ENCODE measurements at regions not wholly inside any gene's neighbourhood (a gene's known extent, or its start where the extent isn't known, plus 50 kb on each side); places are given as distances from the start of the nearest gene placed in this dataset.

DNA sequence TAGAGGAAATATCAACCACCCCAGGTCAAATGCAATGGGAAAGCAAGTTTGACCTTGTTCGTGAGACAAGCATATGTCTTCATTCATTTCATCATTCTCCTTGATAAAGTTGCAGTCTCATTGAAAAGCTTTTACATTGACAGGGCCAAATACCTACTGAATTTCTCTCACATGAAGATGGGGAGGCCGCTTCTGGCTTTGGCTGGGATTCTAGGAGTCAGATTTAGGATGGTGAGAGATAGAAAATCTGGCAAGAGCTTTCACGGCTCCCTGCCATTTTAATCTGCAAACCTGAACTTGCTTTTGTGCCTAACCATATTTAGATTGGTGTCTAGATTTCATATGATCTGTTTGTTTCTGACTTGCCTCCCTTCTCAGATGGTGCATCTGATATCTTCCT lies 88.0 kb downstream of the TMEM100 start:
- no peak for DNase-seq (ENCODE audit: low read depth in 2 of 2)

DNA sequence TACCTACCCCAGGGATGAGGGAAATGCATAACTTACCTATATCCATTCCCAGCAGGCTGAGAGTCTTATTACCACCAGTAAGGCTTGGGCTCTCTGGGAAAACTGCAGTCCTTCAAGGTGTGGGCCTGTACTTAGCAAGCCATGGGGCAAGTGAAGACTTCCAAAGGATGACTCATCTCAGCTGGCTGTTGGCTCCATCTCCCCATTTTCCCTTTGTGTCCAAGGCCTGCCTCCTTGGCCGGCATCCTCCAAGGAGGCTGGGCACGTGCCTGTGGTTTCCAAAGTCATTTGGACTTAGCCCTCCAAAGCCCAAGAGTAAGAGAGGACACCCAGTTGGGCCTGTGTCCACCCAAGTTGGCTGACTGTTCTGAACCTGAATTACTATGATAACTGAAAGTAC lies 89.8 kb downstream of the TMEM100 start:
- no peak for DNase-seq (ENCODE audit: low read depth in 2 of 2)

GRCh38 chr17:55632236-55632635 lies 90.4 kb downstream of the TMEM100 start:
- no peak for DNase-seq (ENCODE audit: low read depth in 2 of 2)

DNA sequence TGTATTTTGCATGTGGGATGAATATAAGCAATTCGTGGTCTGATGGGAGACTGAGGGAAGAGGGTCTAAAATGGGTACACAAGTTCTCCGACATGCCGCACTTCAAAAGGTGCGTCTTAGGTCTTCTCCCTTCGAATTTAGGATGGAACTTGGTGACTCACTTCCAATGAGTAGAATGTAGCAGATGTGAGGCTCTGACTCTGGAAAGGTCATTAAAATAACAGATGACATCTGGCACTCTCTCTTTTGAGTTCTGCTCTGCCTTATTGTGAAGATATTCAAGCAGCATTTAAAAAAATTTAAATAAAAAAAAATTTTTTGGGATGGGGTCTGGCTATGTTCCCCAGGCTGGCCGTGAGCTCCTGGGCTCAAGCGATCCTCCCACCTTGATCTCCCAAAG lies 92.7 kb downstream of the TMEM100 start:
- DNase-seq (ENCODE audit: low read depth in 2 of 2), result no peak

- no peak for DNase-seq (ENCODE audit: low read depth in 2 of 2)
These were observed 97.1 kb downstream of the TMEM100 start for GRCh38 chr17:55625521-55625920.

DNA sequence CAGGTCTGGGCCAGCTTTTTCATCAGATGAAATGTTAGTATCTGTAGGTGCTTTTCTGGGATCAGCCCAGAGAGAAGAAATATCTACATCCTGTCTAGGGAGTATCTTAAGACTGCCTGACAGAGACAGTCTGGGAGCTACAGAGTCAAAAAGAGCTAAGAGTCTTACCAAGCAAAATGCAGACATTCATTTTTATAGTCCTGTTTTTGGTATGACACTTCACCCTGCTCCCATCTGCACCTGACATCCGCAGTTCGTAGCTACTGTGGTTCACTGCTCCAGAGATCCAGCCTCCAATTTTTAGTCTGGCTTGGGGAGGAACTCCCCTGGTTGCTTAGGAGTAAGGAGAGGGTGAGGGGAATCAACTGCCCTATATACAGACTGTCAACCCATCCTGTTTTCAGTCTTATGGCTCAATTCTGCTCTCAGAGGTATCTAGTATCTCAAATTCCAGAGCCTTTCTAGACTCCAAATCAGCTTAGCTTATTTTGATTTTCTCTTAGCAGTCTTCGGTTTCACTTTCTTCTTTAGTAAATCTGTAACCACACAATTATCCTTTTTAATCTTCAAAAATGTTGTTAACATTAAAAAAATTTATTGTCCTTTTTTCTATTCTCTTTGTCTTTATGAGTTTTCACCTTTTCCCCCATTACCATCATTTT lies 97.8 kb downstream of the TMEM100 start:
- DNase-seq (ENCODE audit: low read depth in 2 of 2), result no peak

GRCh38 chr17:55622547-55622946 lies 100.1 kb downstream of the TMEM100 start:
- no peak for DNase-seq (ENCODE audit: low read depth in 2 of 2)

DNA sequence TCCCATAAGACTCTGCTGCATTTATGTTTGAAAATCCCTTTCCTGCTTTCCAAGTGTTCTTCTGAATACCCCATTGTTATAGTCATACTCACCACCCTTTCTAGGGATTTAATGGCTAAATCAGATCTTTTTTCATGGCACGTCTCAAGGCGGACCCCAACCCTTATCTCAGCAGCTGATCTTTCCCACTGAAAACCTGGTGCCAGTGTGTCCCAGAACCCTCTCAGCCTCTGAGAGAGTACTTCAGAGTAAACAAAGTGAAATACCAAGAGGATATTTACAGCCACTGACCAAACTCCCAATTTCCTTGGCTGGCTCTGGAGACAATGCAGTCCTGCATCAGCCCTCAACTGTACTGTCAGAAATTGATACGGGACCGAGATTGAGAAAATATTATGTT lies 101.7 kb downstream of the TMEM100 start:
- no peak for DNase-seq (ENCODE audit: low read depth in 2 of 2)

DNA sequence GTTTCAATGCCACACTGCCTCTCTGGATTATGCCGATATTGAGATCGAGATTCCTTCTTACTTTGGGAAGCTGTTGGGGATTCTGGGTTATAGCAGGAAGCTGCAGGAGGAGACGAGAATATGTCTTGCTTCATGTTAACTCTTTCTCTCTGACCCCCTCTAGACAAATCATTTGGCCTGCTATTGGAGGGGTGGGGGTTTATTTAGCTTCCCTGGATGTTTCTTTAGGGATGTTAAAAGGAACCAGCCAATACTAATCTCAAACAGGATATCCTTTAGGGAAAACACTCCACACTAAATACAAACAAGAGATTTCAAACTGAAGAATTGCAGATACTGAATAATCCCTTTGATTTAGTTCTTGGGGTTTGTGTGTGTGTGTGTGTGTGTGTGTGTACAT lies 102.6 kb downstream of the TMEM100 start:
- DNase-seq (ENCODE audit: low read depth in 2 of 2), result no peak

DNA sequence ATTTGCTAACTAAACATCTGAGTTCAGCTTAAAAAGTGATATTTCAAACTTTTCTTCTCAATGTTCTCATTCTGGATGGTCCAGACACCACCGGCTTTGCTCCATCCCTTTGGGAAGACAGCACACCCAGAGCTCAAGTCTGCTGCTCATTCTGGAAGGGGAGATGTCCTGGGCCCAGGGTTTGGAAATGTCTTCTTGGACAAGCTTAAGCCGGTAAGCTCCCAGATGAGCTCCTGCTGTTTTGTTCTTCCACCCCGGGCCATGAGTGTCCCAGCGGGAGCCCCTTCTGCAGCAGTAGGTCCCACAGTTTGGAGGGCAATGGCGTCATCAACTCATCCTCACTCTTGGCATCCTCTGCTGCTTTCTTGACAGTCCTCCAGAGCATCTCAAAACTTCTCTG lies 105.2 kb downstream of the TMEM100 start:
- no peak for DNase-seq (ENCODE audit: low read depth in 2 of 2)

- DNase-seq (ENCODE audit: low read depth in 2 of 2), result no peak
These were observed 102.8 kb upstream of the SMIM36 start for GRCh38 chr17:55614061-55614460.

- no peak for DNase-seq (ENCODE audit: low read depth in 2 of 2)
These were observed 101.5 kb upstream of the SMIM36 start for GRCh38 chr17:55612691-55613141.

DNA sequence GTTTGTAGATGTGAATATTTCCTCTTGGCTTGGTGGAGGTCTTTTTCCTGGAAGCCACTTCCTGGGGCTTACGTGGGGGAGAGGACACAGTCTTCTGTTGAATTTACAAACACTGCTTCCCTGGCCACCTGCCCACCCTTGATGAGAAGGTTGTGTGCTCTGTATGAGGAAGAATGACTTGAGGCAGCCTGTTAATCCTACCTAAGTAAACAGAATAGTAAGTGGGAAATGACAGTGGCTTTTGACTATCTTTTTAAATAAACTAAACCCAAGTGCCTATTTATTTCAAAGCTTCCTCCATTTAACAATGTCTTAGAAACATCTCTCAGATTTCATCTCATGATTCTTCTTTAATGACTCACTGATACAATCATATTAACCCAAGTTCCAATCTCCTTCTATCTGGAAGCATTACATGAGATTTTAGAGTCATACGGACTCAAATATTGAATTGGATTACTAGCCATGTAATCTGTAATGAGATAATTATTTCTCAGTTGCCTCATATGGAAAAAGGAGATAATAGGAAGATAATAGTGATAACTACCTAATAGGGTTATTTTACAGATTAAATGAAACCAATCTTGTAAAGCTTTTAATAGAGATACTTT lies 96.6 kb upstream of the SMIM36 start:
- DNase-seq (ENCODE audit: low read depth in 2 of 2), result no peak

DNA sequence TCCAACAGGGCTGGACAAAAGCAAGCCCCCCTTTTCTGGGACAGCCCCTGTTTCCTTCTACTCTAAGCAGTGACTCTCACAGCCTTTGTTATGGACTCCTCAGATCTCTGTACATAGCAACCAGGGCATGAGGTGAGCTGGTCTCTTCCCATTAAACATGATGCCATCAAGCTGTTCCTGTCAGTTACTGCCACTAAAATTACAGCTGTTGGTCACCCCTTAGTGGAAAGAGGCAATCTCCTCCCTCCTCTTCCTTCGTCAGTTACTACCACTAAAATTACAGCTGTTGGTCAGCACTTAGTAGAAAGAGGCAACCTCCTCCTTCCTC lies 95.2 kb upstream of the SMIM36 start:
- DNase-seq (ENCODE audit: low read depth in 2 of 2), result no peak

DNA sequence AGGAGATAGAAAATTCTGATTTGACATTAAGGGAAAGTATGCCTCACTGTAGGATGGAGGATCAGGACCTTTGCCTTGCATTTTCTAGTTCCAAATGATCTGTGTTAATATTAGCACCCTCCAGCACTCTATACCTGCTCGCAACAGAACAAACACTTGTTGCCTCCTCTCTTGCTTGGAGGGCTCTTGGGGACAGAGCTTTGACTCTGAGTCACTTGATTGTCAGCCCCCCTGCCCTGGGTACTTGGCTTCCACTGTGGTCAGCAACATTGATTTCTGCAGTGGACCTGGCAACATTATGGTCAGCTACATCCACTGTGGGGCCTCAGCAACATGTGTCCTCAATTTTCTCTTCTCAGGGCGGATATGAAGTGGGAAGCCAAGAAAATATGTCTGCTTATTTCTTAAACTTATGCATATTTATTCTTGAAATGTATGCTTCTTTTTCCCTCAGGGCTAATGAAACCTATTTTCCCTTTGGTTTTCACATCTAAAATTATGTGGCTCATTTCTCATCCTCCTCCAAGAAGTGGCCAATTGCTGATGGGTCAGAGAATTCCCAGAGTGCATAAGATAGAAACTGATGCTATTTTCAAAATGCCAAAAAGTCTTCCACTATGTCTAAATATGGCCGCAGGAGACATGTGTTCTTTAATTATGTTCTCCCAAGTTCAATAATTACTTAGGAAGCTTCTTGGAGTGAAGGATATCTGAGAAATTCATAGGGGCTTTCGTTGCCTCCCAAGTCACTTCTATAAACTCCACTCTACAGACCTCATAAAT lies 94.6 kb upstream of the SMIM36 start:
- no peak for DNase-seq (ENCODE audit: low read depth in 2 of 2)

GRCh38 chr17:55601874-55602364 lies 90.7 kb upstream of the SMIM36 start:
- DNase-seq (ENCODE audit: low read depth in 2 of 2), result no peak

GRCh38 chr17:55598495-55598894 lies 87.2 kb upstream of the SMIM36 start:
- DNase-seq (ENCODE audit: low read depth in 2 of 2), result no peak

DNA sequence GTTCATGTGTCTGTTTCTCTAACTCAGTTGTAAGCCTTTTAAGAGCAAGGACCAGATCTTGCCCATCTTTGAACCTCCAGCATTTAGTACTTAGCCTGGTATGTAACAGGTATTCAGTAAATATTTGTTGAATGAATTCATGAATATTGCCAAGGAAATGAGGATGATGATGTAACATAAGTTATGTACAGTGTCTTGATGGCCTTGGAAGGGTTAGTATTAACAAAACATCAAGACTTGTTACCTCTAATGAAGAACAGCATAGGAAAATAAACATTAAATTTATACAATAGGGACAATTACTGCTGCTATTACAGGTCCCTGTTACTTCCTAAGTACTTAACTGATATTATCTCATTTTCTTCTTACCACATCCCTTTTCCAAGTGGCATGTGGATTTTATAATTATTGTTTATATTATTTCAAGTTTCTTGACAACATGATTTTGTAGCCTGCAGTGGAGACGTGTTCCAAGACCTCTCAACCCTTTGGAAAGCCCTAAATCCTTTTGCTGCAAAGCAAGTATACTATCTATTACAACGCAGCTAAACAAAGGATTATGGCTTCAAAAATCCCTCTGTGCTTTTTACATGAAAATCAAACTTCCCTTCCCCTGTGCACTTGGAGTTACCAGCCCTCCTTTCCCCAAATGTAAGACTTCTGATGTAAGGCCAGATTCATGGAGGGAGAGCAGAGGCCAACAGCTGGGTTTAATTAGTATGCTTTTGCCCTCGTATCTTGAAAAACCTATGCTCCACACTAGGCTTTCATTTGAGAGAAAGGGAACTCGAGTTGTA lies 77.4 kb upstream of the SMIM36 start:
- DNase-seq (ENCODE audit: low read depth in 2 of 2), result no peak

DNA sequence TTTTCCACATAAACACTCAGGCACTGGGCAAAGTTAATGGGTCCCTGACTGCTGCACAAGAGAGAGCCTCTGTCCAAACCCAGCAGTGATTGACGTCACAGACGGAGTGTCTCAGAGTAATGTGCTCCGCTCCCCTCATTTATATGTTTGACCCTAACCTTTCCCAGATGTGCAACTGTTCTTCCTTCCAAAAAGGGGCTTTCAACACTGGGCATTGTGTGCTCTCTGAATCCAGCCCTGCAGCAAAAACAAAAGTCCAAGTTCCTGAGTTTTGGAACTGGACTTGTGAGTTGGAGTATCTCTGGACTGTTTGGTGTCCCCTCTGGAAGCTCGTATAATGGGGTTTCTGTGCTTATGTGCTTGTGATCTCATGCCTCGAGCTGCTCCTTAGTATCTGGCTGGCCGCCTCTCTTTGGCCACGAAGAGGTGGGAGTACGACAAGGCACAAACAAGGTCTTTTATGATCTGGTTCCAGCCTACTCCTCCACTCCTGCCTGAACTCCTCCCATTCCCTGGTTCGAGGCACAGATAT lies 76.4 kb upstream of the SMIM36 start:
- DNase-seq (ENCODE audit: low read depth in 2 of 2), result no peak

- no peak for DNase-seq (ENCODE audit: low read depth in 2 of 2)
These were observed 74.4 kb upstream of the SMIM36 start for GRCh38 chr17:55585629-55586028.

GRCh38 chr17:55584861-55585260 lies 73.6 kb upstream of the SMIM36 start:
- DNase-seq (ENCODE audit: low read depth in 2 of 2), result no peak

All from stimulated activated CD4-positive, alpha-beta T cell treated with anti-CD3 and anti-CD28 coated beads, Interleukin-15, amount 100 ng/mL, for 48 hours (primary cell).